Islet of Langerhans (tissue), 1 donor: ENCODE measurements at regions not wholly inside any gene's neighbourhood (a gene's known extent, or its start where the extent isn't known, plus 50 kb on each side); places are given as distances from the start of the nearest gene placed in this dataset.

Experiments
- FAIRE-seq: peaks from one replicate; lab custom pipeline; 2011; peaks lifted over from hg19 to GRCh38; lab: Jason Lieb, UNC

DNA sequence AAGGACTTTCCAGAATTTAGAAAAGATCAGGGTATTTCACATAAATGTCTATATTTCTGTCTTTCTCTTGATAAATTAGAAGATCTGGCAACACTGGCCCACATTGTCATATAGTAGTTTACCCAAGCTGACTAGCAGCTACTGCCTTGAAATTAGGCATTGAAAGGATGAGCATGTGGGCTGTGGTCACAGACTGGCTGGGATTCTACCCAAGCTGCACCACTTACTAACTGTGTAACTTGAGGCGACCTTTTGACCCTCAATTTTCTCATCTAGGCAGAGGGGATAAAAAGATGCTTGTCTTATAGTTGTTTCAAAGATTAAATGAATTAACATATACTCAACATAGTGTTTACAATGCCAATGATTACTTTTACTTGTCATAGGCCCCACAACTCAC, 152.7 kb upstream of the BMP2 start:
- FAIRE-seq: no peak

DNA sequence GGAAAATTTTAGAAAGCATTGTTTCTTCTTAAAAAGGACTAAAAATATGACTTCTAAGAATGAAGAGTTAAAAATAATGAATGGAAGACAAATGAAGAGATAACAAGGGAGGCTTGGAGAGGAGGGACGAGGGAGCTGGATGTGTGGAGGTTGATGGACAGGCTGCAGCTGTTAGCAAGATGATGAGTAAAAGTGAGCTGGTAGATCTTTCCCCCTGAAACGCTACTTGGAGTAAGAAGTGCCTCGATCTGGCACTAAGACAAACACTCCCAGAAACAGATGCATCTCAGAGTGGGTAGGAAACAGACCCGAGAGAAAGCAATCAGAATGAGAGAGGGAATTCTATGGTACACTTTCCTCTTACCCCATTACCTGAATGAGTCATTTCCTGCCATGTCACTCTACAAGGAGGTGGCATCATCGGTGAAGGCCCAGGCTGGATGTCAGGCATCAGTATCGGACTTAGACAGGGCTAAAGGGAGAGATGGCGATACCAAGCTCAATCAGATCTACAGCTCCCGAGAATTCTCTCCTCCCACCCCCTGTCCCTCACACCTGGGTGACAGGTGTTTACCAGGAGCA, 154.1 kb upstream of the BMP2 start:
- no peak for FAIRE-seq

DNA sequence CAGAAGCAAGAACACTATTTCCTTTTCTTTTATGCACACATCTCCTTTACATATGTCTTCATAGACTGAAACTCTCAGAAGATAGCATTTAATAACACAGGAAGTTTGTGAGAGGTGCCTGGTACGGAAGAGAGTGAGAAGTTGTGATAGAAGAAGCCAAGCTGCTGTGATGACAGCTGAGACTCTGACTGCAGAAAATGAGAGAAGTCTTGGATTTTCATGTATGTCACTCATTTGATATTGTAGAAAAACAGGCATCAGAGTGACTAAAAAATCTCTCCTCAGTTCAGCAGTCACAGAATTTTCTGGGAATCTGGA, 154.9 kb upstream of the BMP2 start:
- FAIRE-seq: no peak

DNA sequence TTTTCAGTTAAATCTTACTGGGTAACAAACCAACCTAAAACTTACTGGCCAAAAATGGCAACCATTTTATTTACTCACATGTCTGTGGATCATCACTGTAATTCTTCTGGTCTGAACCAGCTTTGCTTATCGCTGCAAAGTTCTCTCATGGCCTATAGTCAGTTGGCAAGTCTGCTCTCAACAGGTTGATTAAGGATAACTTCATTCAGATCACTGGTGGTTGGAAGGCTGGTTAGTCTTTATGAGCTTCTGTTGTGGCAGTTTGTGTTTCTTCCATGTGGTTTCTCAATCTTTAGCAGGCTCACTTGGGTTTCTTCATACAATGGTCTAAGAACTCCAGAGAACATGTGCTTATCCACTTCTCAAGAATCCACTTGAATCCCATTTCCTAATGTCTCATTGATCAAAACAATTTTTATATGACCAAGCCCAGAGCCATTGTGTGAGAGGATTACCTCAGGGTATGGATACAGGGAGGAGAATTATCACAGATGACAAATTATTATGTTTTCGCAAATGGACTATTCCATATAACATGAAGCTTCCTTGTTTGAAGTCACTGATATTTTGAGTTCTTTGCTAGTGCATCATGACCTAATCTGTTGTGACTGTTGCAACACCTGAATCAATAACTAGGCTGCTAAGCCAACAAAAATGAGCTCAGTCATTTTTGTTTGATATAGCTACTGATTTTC, 155.4 kb upstream of the BMP2 start:
- peak; percentile 24 for FAIRE-seq

DNA sequence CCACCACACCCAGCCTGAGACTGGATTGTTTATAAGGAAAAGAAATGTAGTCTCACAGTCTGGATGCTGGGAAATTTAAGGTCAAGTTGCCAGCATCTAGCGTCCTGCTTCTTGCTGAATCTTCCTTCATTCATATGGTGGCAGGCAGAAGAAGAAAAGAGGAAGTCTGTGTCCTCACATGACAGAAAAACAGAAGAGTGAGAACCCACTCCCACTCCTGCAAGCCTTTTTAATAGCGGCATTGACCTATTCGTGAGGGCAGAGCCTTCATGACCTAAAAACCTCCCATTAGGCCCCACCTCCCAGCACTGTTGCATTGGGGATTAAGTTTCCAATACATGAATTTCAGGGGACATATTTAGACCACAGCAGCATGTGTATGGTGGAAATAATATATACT, 160.8 kb upstream of the BMP2 start:
- FAIRE-seq: no peak

DNA sequence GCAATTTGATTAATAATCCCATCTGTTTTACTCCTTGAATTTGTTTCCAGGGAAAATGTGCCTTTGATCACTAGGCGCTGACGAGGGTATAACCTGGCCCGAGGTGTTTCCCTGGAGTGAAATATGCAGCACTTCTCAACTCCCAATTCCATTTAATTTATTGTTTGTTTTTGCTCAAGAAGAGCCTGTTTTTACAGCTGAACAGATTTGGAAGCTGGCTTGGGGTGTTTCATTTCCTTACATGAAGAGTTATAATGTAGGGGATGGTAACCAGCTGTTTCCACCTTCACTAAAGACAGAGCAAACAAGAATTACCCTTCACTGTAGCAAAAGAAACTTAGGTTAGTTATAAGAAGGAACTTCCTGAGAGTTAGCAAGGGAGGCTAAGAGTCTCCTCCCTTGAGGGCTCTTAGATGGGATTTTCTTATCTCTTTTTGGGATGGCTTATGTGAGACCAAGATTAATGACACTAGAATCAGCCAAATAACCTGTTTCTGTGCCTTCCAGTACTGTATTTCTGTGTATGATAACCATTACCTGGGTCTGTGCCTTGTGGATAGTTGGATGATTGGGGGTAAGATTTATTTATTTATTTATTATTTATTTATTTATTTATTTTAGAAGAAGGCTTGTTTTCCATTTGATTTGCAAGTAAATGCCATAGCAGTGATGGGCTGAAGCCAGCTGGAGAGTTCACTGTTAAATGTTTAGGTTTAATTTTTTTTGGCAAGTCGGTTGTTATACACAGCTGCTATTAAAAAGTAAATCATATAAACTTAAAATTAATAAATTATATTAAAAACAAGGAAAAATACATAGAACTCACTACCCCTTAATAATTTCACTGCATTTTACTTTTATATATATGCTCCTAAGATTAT, 162.2 kb upstream of the BMP2 start:
- no peak for FAIRE-seq

DNA sequence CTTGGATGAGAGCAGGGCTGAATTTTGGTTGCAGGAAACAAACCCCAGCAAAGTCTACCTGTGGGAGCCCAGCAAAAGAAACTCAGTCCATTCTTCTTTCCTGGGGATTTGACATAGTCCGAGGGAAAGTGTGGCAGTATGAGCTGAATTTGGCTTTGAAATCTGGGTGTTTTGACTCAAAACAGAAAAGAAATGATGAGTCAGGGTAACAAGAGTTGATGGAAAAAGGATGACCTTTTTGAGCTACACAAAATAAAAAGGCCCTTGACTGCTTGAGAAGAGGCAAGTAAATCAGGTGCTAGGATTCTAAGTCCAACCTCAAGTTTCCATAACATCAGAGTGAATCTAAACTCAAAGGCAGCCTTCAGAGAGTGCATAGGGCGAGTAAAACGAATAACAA, 163.3 kb upstream of the BMP2 start:
- FAIRE-seq: no peak

DNA sequence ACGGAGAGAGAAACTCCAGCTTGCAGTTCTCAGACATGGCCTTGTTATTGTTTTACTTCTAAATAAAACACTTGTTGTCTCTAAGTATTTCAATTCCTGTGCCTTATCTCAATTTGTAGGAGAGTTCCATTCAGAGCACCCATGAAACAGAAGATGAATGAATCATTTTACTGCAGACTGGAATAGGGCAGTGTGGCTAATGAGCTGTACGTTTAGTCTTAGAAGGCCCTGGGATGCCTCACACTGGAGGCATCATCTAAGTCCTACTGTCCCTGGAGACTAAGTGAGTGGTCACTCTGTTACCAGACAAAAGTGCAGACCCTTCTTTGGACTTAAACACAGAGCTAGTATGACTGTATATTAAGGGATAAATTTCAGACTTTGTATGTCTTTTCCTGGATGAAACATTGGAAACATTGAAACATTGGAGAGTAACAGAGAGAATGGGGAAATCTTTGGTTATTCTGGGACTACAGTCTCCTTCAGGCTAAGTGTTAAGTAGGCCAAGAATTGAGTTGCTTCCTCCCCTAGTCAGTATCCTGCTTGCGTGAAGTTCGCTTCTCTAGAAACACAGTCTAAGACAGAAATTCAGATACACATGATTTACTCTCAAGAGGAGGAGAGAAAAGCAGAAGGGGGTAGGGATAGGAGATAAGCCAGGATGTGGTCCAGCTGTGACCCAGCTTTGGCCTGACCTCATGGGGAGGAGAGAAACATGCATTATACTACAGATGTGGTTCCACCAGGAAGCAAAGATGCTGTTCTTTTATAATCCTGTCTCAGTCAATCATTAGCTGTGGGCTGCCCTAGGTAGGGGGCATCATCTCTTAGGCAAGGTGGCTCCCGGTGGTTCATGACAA, 167.4 kb upstream of the BMP2 start:
- no peak for FAIRE-seq

DNA sequence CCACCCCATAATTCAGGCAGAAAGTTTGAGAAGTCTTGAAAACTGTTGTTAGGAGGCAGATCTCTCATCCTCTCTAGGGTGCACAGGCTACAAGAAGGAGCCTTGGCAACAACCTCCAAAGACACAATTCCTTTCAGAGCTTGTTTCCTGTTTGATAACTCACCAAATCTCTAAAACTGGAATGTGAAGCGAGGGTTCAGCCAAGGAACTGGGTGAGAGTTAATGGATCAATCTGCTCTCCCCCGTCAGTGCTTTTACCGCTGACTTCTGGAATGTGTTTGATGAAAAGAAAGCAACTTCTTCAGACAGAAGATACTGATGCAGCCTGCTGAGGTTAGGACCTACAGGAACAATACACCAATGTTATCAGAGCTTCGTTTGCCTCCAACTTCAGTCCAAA, 171.8 kb upstream of the BMP2 start:
- FAIRE-seq: no peak

DNA sequence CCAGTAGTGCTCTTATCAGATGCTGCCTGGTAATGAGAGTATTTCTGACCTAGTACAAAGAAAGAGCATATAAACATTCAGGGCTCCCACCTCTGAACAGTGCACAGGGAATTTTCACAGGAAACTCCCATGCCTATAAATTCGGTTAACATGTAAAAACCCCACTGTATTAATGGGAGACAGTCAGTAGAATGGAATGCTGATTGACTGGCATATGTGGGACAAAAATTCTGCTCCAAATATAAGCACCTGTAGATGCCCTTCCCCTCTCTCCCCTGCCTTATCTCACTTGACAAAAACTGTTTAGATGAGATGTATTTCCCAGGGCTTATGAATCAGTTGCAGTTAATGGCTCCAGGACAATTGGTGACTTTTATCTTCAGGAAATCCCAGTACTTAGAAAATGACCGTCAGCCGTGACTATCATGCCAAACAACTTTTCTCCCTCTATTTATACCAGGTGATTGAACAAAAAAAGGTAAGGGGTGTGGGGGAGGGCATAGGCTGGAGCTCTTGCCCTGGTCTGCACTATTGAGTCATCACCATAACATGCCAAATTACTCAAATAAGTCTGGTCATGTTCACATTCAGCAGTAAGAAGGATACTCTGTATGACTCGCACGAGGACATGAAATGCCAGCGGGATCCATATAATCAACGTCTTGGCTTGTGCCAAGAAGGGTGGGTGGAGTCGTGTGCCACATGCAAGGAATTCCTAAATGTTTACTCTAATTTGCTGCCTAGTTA, 176.4 kb upstream of the BMP2 start:
- FAIRE-seq: no peak

DNA sequence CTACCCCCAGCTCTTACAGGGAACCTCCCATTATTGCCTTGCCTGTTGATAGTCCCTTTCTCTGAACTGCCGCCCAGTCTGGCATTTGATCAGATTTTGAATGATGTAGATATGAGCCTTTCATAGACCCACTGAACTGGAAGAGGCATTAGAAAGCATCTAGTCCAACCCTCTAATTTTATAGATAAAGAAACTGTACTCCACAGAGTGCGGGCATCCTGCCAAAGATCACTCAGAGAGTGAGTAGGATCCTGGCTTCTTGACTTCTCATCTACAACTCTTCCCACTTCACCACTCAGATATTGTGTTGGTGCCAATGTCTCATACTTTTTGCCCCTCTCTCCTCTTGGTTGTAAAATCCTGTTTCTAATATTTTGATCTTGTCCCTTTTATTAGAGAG, 179.2 kb upstream of the BMP2 start:
- no peak for FAIRE-seq

DNA sequence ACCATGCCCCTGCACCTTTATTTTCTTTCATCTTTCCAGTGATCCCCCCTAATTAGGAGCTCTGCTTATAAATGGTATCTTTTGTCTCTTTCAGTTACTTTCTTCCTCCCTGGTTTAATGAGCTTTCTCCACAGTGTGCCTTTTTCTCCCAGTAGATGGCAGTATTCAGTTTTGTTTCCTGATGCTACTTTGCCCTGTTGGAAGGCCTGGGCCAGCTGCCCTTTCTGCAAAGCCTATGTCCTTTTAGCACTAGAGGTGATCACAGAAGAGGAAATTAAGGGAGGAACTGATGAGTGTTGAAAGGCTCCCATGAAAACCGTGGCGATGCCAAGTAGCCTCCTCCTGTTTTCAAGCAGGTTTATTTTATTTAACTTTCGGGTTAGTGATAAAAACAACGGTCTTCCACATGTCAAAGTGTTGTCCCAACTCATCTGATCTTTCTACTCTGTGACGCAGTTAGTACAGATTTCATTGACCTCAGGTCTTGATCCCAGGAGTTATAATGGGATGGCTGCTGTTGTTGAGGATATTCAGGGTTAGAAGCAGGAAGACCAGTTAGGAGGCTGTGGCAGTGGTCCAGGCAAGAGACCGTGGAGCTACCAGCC, 184.2 kb upstream of the BMP2 start:
- peak; percentile 62 for FAIRE-seq

DNA sequence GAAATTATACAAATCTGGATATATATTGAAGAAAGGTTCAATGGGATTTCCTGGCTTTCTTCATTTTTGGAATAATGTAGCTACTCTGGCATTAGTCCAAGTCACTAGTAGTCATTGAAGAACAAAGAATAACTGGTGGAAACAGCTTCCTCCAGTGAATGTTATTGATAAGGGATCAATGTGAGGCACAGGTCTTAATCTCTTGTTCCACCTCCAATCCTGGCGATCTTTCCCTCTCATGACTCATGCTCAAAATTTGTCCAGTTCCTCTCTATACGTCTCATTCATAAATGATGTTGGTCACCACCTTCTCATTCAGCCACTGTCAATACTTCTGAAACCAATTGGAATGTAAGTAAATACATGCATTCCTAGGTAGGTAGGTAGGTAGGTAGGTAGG, 185.0 kb upstream of the BMP2 start:
- FAIRE-seq: no peak

DNA sequence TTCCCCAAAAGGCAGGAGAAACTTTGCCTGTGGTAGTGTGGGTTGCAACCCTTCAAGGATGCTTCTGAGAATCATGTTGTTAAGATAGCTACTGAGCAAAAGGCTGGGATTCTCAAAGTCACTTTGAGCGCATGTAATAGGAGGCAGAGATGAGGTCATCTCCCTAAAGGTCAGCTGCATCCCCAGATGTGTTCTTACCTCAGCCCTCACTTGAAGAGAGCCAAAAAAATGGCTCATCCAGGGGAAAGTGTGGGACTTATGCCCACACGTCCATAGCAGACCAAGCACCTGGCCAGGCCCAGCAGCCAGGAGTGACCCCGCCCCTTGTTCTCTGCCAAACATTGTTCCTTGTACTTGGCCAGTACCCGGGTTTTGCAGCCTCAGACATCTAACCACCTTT, 187.0 kb upstream of the BMP2 start:
- FAIRE-seq: no peak

DNA sequence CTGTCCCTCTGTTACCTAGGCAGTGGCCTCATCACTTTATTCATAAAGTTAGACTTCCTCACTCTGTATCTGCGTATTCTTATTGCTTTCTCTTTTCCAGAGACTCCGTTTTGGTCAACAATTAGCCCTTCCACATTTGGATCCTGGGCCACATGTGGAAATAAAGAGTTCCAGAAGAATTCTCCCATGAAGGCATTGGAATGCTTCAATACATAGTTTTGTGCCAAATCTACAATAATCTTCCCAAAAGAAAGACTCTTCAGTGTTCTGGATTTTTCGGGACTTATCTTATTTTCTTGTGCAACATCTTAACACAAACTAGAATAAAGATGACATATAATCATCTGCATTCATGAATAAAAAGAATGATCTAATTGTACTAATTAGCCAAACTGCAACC, 187.7 kb upstream of the BMP2 start:
- FAIRE-seq: no peak

DNA sequence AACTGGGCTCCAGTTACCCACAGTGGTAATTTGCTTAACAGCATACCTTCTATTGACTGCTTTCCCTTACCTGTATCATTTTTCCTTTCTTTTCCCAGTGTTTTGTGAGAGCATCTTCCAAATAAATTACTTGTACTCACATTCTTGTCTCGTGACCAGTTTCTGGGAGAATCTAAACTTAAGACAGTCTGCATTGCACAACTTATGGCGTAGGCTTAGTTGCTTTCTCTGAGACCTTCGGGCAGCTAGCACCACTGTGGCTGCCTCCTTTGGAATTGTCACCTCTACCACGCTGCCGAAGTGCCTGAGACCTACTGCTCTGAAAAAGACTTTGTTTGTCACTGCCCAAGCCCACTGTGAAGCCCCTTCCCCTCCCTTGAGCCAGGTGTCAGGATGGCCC, 188.1 kb upstream of the BMP2 start:
- no peak for FAIRE-seq

DNA sequence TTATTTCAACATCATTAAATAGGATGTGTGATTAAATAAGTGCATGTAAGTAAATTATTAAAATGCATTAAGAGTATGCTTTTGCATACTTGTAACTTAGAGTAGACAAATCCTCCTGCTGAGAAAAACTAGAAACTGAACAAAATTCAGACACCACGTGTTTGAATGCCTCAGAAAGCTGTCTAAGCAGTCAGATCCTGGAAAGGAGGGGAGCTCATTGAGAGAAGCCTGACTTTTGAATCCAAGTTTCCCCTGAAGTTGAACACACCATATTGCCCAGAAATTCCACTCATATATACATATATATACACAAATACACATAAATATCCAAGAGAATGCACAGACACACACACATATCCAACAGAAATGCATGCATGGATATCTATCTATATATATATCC, 190.0 kb upstream of the BMP2 start:
- no peak for FAIRE-seq

DNA sequence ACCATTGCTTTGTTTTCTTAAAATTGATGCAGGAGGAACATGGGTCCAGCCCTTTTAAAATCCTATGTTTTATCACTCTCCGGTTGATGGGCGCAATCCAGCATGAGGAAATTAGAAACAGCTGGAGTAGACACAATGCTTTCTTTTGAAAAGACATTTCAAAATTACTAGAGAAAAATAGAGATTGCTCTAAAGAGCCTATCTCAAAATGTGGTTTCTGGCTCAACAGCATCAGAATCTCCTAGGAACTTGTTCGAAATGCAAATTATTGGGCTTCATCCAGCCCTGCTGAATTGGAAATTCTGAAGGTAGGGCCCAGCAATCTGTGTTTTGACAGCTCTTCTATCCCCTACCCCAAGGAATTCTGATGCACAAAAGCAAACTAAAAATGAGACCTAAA, 190.8 kb upstream of the BMP2 start:
- FAIRE-seq: no peak

DNA sequence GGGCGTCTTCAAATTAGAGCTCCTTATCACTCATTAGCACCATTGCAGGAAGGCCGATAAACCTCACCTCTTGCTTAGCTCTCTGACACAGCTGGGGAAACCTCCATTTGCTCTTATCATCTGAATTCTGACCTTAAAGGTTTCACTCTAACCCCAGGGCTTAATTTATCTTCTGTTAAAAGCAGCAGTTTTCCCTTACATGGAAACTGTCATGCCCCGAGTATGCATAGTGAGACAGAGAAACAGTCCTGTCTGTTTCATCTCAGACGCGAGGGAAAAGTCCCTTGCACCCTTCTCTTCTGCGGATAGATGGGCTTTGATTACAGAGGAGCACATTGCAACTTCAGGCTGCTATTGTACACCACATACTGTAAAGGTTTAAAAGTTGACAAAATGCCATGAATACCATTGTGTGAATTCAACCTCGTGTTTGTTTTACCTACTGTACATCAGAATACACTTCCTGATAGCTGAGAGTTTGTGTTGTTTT, 191.5 kb upstream of the BMP2 start:
- peak; percentile 92 for FAIRE-seq

DNA sequence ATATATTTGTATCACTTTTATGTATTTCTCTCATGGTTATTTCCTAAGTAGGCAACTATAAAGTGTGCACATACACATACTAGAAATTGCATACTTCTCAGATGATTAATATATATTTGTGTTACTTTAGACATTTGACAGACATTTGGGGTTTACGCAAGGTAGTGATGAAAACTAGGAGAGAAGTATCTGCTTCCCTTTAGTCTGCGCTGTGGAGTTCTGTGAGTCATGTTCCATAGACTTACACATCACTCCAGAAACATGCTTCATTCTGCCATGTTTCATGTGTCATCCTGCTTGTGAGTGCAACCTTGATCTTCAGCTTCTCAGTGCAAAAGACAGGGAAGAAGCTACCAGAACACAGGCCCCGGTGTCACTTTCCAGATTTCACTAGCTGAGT, 200.7 kb upstream of the BMP2 start:
- no peak for FAIRE-seq

DNA sequence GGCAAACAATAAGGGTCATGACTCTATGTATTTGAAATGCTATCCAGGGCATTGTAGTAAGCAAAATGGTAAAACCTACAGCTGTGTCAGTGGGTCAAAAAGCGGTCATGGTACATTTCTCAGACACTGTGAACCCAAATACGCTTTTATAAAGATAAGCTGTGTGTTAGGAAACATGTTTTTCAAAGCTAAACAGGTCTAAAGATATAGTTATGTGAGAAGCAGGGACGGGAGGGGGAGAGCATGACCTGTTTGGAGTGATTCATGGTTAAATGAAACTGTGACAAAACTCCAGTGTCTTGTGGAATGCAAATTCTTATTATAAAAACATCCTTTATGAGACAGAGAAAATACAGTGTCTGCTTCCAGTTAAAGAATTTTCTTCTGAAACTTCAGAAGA, 205.4 kb upstream of the BMP2 start:
- no peak for FAIRE-seq

DNA sequence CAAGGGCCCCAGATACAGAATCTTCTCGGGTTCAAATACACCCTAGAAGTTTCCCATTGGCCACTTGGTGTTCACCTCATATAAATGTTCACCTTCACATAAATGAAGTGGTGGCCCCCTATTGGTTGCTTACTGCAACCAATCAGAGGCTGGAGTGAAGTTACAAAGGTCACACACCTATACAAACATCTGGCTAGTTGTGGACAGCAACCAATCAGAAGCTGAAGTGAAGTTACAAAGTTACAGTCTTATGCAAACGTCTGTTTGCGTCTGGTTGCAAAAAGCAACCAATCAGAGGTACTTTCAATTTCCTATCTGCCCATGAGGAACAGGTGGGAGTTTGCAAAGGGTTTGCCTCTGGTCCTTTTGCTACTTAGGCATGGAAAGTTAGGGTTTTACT, 206.5 kb upstream of the BMP2 start:
- no peak for FAIRE-seq
